ENCODE measurements at regions not wholly inside any gene's neighbourhood (a gene's known extent, or its start where the extent isn't known, plus 50 kb on each side); places are given as distances from the start of the nearest gene placed in this dataset.

DNA sequence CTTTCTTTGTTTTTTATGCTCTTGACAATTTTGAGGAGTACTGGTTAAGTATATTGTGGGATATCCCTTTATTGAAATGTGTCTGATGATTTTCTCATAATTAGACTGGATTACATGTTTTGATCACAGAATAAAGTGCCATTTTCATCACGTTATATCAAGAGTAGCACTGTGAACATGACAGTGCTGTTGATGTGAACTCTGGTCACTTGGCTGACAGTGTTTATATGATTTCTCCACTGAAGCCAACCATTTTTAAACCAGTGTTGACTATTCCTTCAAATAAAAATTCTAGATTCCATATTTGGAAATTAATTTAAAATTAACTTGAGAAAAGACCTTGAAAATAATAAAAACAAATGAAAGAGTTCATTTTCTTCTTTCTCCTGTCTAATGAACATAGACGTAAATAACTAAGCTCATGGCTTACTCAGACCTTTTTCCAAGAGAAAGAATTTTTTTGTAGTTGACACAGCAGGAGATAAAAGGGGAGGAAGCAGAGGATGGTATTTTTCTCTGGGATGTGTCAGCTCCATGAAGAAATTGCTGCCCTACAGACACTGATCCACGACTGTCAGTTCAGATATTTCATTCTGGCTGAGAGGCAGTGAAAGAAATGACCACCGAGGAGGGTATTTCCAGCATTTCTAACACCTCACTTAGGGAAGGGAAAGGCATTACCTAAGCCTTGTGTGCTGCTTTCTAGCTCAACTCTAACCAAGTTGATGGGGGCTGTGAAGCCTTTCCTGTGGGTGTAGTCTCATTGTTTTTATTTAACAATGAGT, 150.9 kb upstream of the ANK2 start:
- no peak overlapping the region for H3K4ac ChIP-seq (ENCODE audit: low read depth in 1 of 2, low read length in 2 of 2)
- H3K14ac ChIP-seq (ENCODE audit: low read length in 2 of 2): no peak overlapping the region
- peaks cover 2% of the 10 kb centered on the region for H3K4me1 ChIP-seq (ENCODE audit: control insufficient read depth, insufficient read depth, low read depth, low read length)

DNA sequence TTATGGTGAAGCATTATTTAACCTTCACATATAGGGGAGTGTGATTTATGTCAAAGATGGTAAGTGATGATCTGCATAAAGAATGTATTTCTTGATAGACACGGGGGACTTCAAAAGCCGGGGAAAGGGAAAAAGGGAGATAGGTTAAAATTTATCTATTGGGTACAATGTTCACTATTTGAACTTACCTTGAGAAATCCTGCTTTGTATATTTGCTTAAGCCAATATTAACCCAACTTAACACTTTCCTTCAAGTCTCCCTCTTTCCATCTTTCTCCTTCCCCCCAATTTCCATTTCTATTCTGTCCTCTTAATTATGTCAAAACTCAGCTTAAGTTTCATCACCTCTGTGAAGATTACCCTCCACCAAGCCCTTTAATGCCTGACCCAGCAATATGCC, 149.0 kb upstream of the ANK2 start:
- Histone ChIP-seq H4K91ac (ENCODE audit: low read length) (no peak overlapping the region), H2BK15ac (ENCODE audit: low read depth, poor library complexity, severe bottlenecking) (no peak overlapping the region), H3K9me3 (ENCODE audit: control insufficient read depth, low read length) (no peaks in the 10 kb centered on the region), H3K9ac (ENCODE audit: low read length) (no peak overlapping the region), H3K4me3 (ENCODE audit: insufficient read depth in 1 of 2, low read depth in 1 of 2, low read length in 2 of 2) (no peak overlapping the region), H3K27ac (ENCODE audit: low read length, poor library complexity, severe bottlenecking) (no peak overlapping the region), H3K36me3 (ENCODE audit: control insufficient read depth in 1 of 2, insufficient read depth in 2 of 2, low read depth in 1 of 2, low read length in 2 of 2) (no peaks in the 10 kb centered on the region), H2BK12ac (ENCODE audit: low read length in 2 of 2) (no peak overlapping the region), H4K8ac (ENCODE audit: low read length) (no peak overlapping the region), H3K4ac (ENCODE audit: low read depth in 1 of 2, low read length in 2 of 2) (no peak overlapping the region), H3K27me3 (ENCODE audit: control insufficient read depth in 1 of 2, insufficient read depth in 1 of 2, low read length in 2 of 2) (no peaks in the 10 kb centered on the region), H3K14ac (ENCODE audit: low read length in 2 of 2) (no peak overlapping the region), H2BK120ac (ENCODE audit: low read depth, low read length) (no peak overlapping the region), H2BK5ac (ENCODE audit: low read depth, low read length, poor library complexity, severe bottlenecking) (no peak overlapping the region), H2AFZ (ENCODE audit: low read depth, low read length) (no peak overlapping the region), H2AK5ac (ENCODE audit: low read length, severe bottlenecking) (no peak overlapping the region), H3K23ac (ENCODE audit: low read length in 2 of 2) (no peak overlapping the region), H3K4me2 (ENCODE audit: low read length, poor library complexity, severe bottlenecking) (no peak overlapping the region), H3K18ac (ENCODE audit: low read depth in 1 of 2, low read length in 2 of 2) (no peak overlapping the region), H3K79me1 (replicated peaks; ENCODE audit: low read length, poor library complexity, severe bottlenecking) (no peaks in the 10 kb centered on the region), H3K4me1 (ENCODE audit: control insufficient read depth, insufficient read depth, low read depth, low read length) (peaks cover 2% of the 10 kb centered on the region)
- no peak for DNase-seq
- no CpG with 5 or more reads among the region's 2 CpGs for WGBS

More for the DNA sequence above, 150.9 kb upstream of the ANK2 start:
- Histone ChIP-seq H3K36me3 (ENCODE audit: control insufficient read depth in 1 of 2, insufficient read depth in 2 of 2, low read depth in 1 of 2, low read length in 2 of 2) (no peaks in the 10 kb centered on the region), H3K27ac (ENCODE audit: low read length, poor library complexity, severe bottlenecking) (peak overlapping the region; percentile 40), H3K4me3 (ENCODE audit: insufficient read depth in 1 of 2, low read depth in 1 of 2, low read length in 2 of 2) (no peak overlapping the region), H2BK12ac (ENCODE audit: low read length in 2 of 2) (no peak overlapping the region), H4K91ac (ENCODE audit: low read length) (no peak overlapping the region), H4K8ac (ENCODE audit: low read length) (no peak overlapping the region), H2AFZ (ENCODE audit: low read depth, low read length) (no peak overlapping the region), H2AK5ac (ENCODE audit: low read length, severe bottlenecking) (no peak overlapping the region), H3K18ac (ENCODE audit: low read depth in 1 of 2, low read length in 2 of 2) (no peak overlapping the region), H2BK5ac (ENCODE audit: low read depth, low read length, poor library complexity, severe bottlenecking) (no peak overlapping the region), H3K79me1 (replicated peaks; ENCODE audit: low read length, poor library complexity, severe bottlenecking) (no peaks in the 10 kb centered on the region), H3K27me3 (ENCODE audit: control insufficient read depth in 1 of 2, insufficient read depth in 1 of 2, low read length in 2 of 2) (no peaks in the 10 kb centered on the region), H3K23ac (ENCODE audit: low read length in 2 of 2) (no peak overlapping the region), H3K4me2 (ENCODE audit: low read length, poor library complexity, severe bottlenecking) (no peak overlapping the region), H3K9ac (ENCODE audit: low read length) (peak overlapping the region; percentile 19), H2BK15ac (ENCODE audit: low read depth, poor library complexity, severe bottlenecking) (no peak overlapping the region), H2BK120ac (ENCODE audit: low read depth, low read length) (no peak overlapping the region), H3K9me3 (ENCODE audit: control insufficient read depth, low read length) (no peaks in the 10 kb centered on the region)
- peak; percentile 67 for DNase-seq
- 36% methylated on average over 3 of the region's 4 CpGs for WGBS

DNA sequence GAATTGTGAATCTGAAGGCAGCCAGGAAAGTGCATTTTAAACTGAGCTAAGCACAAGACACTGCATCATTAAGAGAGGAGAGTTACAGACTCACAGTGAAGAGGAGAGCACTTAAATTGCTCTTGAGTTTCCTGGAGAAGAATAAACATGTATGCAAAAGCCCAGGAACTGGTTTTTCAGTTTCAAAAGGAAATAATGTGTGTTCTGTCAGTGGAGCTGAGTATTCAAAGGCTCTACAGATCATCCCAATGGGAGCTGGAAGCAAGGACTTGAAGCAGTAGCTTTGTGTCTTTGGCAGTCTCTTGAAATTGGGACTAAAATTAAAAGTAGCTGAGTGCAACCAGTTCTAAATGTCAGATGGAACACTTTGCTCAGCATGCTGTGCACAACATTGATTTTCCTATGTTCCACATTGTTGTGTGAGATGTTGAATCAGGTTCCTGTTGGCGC, 147.5 kb upstream of the ANK2 start:
- Histone ChIP-seq H4K8ac (ENCODE audit: low read length) (no peak overlapping the region), H3K18ac (ENCODE audit: low read depth in 1 of 2, low read length in 2 of 2) (no peak overlapping the region), H2BK5ac (ENCODE audit: low read depth, low read length, poor library complexity, severe bottlenecking) (no peak overlapping the region), H3K4me2 (ENCODE audit: low read length, poor library complexity, severe bottlenecking) (no peak overlapping the region), H3K9ac (ENCODE audit: low read length) (no peak overlapping the region), H3K79me1 (replicated peaks; ENCODE audit: low read length, poor library complexity, severe bottlenecking) (no peaks in the 10 kb centered on the region), H3K27ac (ENCODE audit: low read length, poor library complexity, severe bottlenecking) (no peak overlapping the region), H2AK5ac (ENCODE audit: low read length, severe bottlenecking) (no peak overlapping the region), H3K9me3 (ENCODE audit: control insufficient read depth, low read length) (no peaks in the 10 kb centered on the region), H3K4me3 (ENCODE audit: insufficient read depth in 1 of 2, low read depth in 1 of 2, low read length in 2 of 2) (no peak overlapping the region), H3K23ac (ENCODE audit: low read length in 2 of 2) (no peak overlapping the region), H2BK15ac (ENCODE audit: low read depth, poor library complexity, severe bottlenecking) (no peak overlapping the region), H3K36me3 (ENCODE audit: control insufficient read depth in 1 of 2, insufficient read depth in 2 of 2, low read depth in 1 of 2, low read length in 2 of 2) (no peaks in the 10 kb centered on the region), H3K4ac (ENCODE audit: low read depth in 1 of 2, low read length in 2 of 2) (no peak overlapping the region), H2AFZ (ENCODE audit: low read depth, low read length) (no peak overlapping the region), H3K27me3 (ENCODE audit: control insufficient read depth in 1 of 2, insufficient read depth in 1 of 2, low read length in 2 of 2) (no peaks in the 10 kb centered on the region), H4K91ac (ENCODE audit: low read length) (no peak overlapping the region), H2BK12ac (ENCODE audit: low read length in 2 of 2) (no peak overlapping the region), H3K4me1 (ENCODE audit: control insufficient read depth, insufficient read depth, low read depth, low read length) (no peaks in the 10 kb centered on the region), H2BK120ac (ENCODE audit: low read depth, low read length) (no peak overlapping the region), H3K14ac (ENCODE audit: low read length in 2 of 2) (no peak overlapping the region)
- 100% methylated on average over 1 of the region's 1 CpG for WGBS
- DNase-seq: peak; percentile 32

DNA sequence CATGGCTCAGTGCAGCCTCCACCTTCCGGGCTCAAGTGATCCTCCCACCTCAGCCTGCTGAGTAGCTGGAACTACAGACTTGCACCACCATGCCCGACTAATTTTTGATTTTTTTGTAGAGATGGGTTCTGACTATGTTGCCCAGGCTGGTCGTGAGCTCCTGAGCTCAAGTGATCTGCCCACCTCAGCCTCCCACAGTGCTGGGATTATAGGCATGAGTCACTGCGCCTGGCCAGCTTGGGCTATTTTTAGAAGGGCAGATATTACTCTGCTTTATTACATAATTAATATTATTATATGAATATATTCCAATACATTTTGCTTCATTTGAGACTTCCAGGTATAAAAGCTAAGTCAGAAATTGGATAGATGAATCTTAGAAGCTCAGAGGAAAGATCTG, 143.7 kb upstream of the ANK2 start:
- H2BK15ac ChIP-seq (ENCODE audit: low read depth, poor library complexity, severe bottlenecking): no peak overlapping the region
- H2AFZ ChIP-seq (ENCODE audit: low read depth, low read length): no peak overlapping the region
- H3K27me3 ChIP-seq (ENCODE audit: control insufficient read depth in 1 of 2, insufficient read depth in 1 of 2, low read length in 2 of 2): no peaks in the 10 kb centered on the region
- no peak overlapping the region for H2AK5ac ChIP-seq (ENCODE audit: low read length, severe bottlenecking)
- no peak overlapping the region for H3K18ac ChIP-seq (ENCODE audit: low read depth in 1 of 2, low read length in 2 of 2)
- H3K4ac ChIP-seq (ENCODE audit: low read depth in 1 of 2, low read length in 2 of 2): no peak overlapping the region
- no peak overlapping the region for H2BK12ac ChIP-seq (ENCODE audit: low read length in 2 of 2)
- no peaks in the 10 kb centered on the region for H3K79me1 ChIP-seq (replicated peaks; ENCODE audit: low read length, poor library complexity, severe bottlenecking)
- no peak overlapping the region for H4K91ac ChIP-seq (ENCODE audit: low read length)
- H3K36me3 ChIP-seq (ENCODE audit: control insufficient read depth in 1 of 2, insufficient read depth in 2 of 2, low read depth in 1 of 2, low read length in 2 of 2): no peaks in the 10 kb centered on the region
- H3K27ac ChIP-seq (ENCODE audit: low read length, poor library complexity, severe bottlenecking): no peak overlapping the region
- H3K4me3 ChIP-seq (ENCODE audit: insufficient read depth in 1 of 2, low read depth in 1 of 2, low read length in 2 of 2): no peak overlapping the region
- no peak for DNase-seq
- H4K8ac ChIP-seq (ENCODE audit: low read length): no peak overlapping the region
- no peak overlapping the region for H3K23ac ChIP-seq (ENCODE audit: low read length in 2 of 2)
- H3K4me1 ChIP-seq (ENCODE audit: control insufficient read depth, insufficient read depth, low read depth, low read length): no peaks in the 10 kb centered on the region
- WGBS: 73% methylated on average over 3 of the region's 4 CpGs
- no peak overlapping the region for H3K4me2 ChIP-seq (ENCODE audit: low read length, poor library complexity, severe bottlenecking)
- no peak overlapping the region for H2BK5ac ChIP-seq (ENCODE audit: low read depth, low read length, poor library complexity, severe bottlenecking)
- no peaks in the 10 kb centered on the region for H3K9me3 ChIP-seq (ENCODE audit: control insufficient read depth, low read length)
- H2BK120ac ChIP-seq (ENCODE audit: low read depth, low read length): no peak overlapping the region
- H3K14ac ChIP-seq (ENCODE audit: low read length in 2 of 2): no peak overlapping the region
- H3K9ac ChIP-seq (ENCODE audit: low read length): no peak overlapping the region
